HEK293 (cell line): ENCODE measurements at regions not wholly inside any gene's neighbourhood (a gene's known extent, or its start where the extent isn't known, plus 50 kb on each side); places are given as distances from the start of the nearest gene placed in this dataset.

ENCODE experiments used
- CTCF ChIA-PET: fragments of 350-600 bp; formaldehyde crosslinking; extraction: SDS; loops from one replicate; lab custom pipeline; 2021; ENCODE audit warnings: antibody characterized with exemption; lab: Yijun Ruan, JAX
- POLR2A ChIA-PET: fragments of 300-600 bp; formaldehyde crosslinking; extraction: SDS; loops from one replicate; lab custom pipeline; 2020; ENCODE audit warnings: antibody characterized with exemption, inconsistent platforms; lab: Yijun Ruan, JAX
- H3K27ac ChIP-seq: fragments of 200-500 bp; sonication (Bioruptor generic); 2 replicates; pipeline ENCODE4 v1.5.1; 2014; ENCODE audit warnings: low read depth, low read length, control low read depth, inconsistent platforms; ENCODE audit errors: extremely low read depth
- H3K36me3 ChIP-seq, 2 experiments: fragments of 200-500 bp in 1 of 2; sonication (Bioruptor generic) in 1 of 2; 1 replicate in 1 of 2; 2 replicates in 1 of 2; pipeline ENCODE4 v1.5.1; 2014 to 2017; ENCODE audit warnings: inconsistent platforms in 2 of 2, low read length in 2 of 2; ENCODE audit not compliant: control insufficient read depth in 2 of 2, insufficient read depth in 1 of 2
- H3K4me1 ChIP-seq: fragments of 200-500 bp; sonication (Bioruptor generic); 2 replicates; pipeline ENCODE4 v1.5.1; 2014; ENCODE audit warnings: mild to moderate bottlenecking, low read length, inconsistent platforms; ENCODE audit not compliant: control insufficient read depth, insufficient read depth
- H3K4me3 ChIP-seq: 2 replicates; pipeline ENCODE4 v1.5.1; 2011; ENCODE audit warnings: low read depth, mild to moderate bottlenecking, control low read depth, low read length, moderate library complexity
- H3K9me3 ChIP-seq: fragments of 200-500 bp; sonication (Bioruptor generic); 2 replicates; pipeline ENCODE4 v1.5.1; 2014; ENCODE audit warnings: low read depth, low read length, inconsistent platforms; ENCODE audit not compliant: control insufficient read depth, insufficient read depth
- FEZF1 ChIP-seq: fragments of 450-650 bp; formaldehyde crosslinking; IDR thresholded peaks from 2 replicates; pipeline ENCODE4 v1.5.1; 2016; ENCODE audit warnings: missing biosample characterization, missing genetic modification characterization
- GLIS1 ChIP-seq: fragments of 450-650 bp; formaldehyde crosslinking; IDR thresholded peaks from 2 replicates; pipeline ENCODE4 v1.5.1; 2016; ENCODE audit warnings: missing biosample characterization, missing genetic modification characterization
- KLF10 ChIP-seq: fragments of 450-650 bp; IDR thresholded peaks from 2 replicates; pipeline ENCODE4 v1.5.1; 2018; ENCODE audit warnings: missing biosample characterization, mild to moderate bottlenecking, missing genetic modification characterization
- TRIM28 ChIP-seq: IDR thresholded peaks from 2 replicates; pipeline ENCODE4 v1.6.1; 2011; ENCODE audit warnings: low read length, control low read depth, borderline replicate concordance
- ZBTB7A ChIP-seq: fragments of 450-650 bp; formaldehyde crosslinking; IDR thresholded peaks from 2 replicates; pipeline ENCODE4 v1.5.1; 2016; ENCODE audit warnings: low read depth, missing biosample characterization, missing genetic modification characterization
- ZFP37 ChIP-seq: fragments of 450-650 bp; formaldehyde crosslinking; IDR thresholded peaks from 2 replicates; pipeline ENCODE4 v1.5.1; 2016; ENCODE audit warnings: missing biosample characterization, missing genetic modification characterization
- ZNF223 ChIP-seq: fragments of 450-650 bp; formaldehyde crosslinking; IDR thresholded peaks from 2 replicates; pipeline ENCODE4 v1.5.1; 2016; ENCODE audit warnings: missing biosample characterization, missing genetic modification characterization
- ZNF24 ChIP-seq: fragments of 450-650 bp; formaldehyde crosslinking; IDR thresholded peaks from 2 replicates; pipeline ENCODE4 v1.5.1; 2016; ENCODE audit warnings: missing biosample characterization, missing genetic modification characterization
- ZNF391 ChIP-seq: fragments of 450-650 bp; formaldehyde crosslinking; IDR thresholded peaks from 2 replicates; pipeline ENCODE4 v1.5.1; 2016; ENCODE audit warnings: low read depth, missing biosample characterization, missing genetic modification characterization, borderline replicate concordance
- ZNF433 ChIP-seq: fragments of 450-650 bp; formaldehyde crosslinking; IDR thresholded peaks from 2 replicates; pipeline ENCODE4 v1.5.1; 2016; ENCODE audit warnings: missing biosample characterization, missing genetic modification characterization, low read depth
- ZNF48 ChIP-seq: fragments of 450-650 bp; formaldehyde crosslinking; IDR thresholded peaks from 2 replicates; pipeline ENCODE4 v1.5.1; 2016; ENCODE audit warnings: missing biosample characterization, missing genetic modification characterization
- ZNF514 ChIP-seq: fragments of 450-650 bp; formaldehyde crosslinking; IDR thresholded peaks from 2 replicates; pipeline ENCODE4 v1.5.1; 2016; ENCODE audit warnings: missing biosample characterization, missing genetic modification characterization
- ZNF596 ChIP-seq: fragments of 450-650 bp; IDR thresholded peaks from 2 replicates; pipeline ENCODE4 v1.5.0; 2018; ENCODE audit warnings: missing biosample characterization, mild to moderate bottlenecking, missing genetic modification characterization, moderate library complexity
- ZNF626 ChIP-seq: fragments of 450-650 bp; sonication (Bioruptor Pico); formaldehyde crosslinking; IDR thresholded peaks from 2 replicates; pipeline ENCODE4 v1.5.1; 2018; ENCODE audit warnings: missing biosample characterization, missing genetic modification characterization, inconsistent platforms
- ZNF664 ChIP-seq: fragments of 450-650 bp; formaldehyde crosslinking; IDR thresholded peaks from 2 replicates; pipeline ENCODE4 v1.5.1; 2016; ENCODE audit warnings: missing biosample characterization, missing genetic modification characterization
- ZNF777 ChIP-seq: fragments of 450-650 bp; formaldehyde crosslinking; IDR thresholded peaks from 2 replicates; pipeline ENCODE4 v1.5.1; 2017; ENCODE audit warnings: missing biosample characterization, missing genetic modification characterization, borderline replicate concordance
- ZSCAN23 ChIP-seq: fragments of 450-650 bp; formaldehyde crosslinking; IDR thresholded peaks from 2 replicates; pipeline ENCODE4 v1.5.1; 2016; ENCODE audit warnings: missing biosample characterization, missing genetic modification characterization
- TF ChIP-seq, protein P1 (sequence below): fragments of 450-650 bp; formaldehyde crosslinking; IDR thresholded peaks from 2 replicates; pipeline ENCODE4 v1.5.1; 2016; ENCODE audit warnings: missing biosample characterization, missing genetic modification characterization, low read depth
- TF ChIP-seq, protein P2 (sequence below): fragments of 450-650 bp; IDR thresholded peaks from 2 replicates; pipeline ENCODE4 v1.5.1; 2018; ENCODE audit warnings: missing biosample characterization, missing genetic modification characterization
- TF ChIP-seq, protein P3 (sequence below): fragments of 450-650 bp; formaldehyde crosslinking; IDR thresholded peaks from 2 replicates; pipeline ENCODE4 v1.5.1; 2016; ENCODE audit warnings: missing biosample characterization, missing genetic modification characterization
- TF ChIP-seq, protein P4 (sequence below): fragments of 450-650 bp; IDR thresholded peaks from 2 replicates; pipeline ENCODE4 v1.5.1; 2018; ENCODE audit warnings: missing biosample characterization, mild to moderate bottlenecking, missing genetic modification characterization
- TF ChIP-seq, protein P5 (sequence below): fragments of 450-650 bp; formaldehyde crosslinking; conservative IDR thresholded peaks from 2 replicates; pipeline ENCODE4 v1.5.1; 2016; ENCODE audit warnings: low read depth, missing biosample characterization, missing genetic modification characterization

DNA sequence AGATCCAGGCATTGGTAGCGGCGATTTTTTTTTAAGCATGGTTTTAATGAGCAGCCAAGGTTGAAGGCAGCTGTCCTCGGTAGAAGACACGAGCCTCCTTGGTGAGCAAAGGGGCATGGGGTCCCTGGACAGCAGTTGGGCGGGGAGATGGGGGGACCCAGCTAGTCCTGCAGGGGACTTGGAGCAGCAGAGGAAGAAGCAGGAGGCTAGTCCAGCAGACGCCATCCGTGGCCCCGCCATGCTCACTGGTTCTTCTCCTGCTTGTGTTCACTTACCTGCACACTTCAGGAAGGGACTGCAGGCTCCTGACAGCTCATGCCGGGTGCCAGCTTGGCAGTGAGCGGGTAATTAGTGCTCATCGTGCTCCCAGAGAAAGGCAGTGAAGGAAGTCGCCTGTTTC lies 130.2 kb upstream of the CDH5 start:
- TF ChIP-seq ZNF433 (no peak), ZBTB7A (tag by site-specific recombination) (no peak), ZNF664 (tag by site-specific recombination) (no peak), ZNF223 (tag by site-specific recombination) (no peak), ZNF514 (tag by site-specific recombination) (no peak), TRIM28 (no peak), ZSCAN23 (no peak), ZFP37 (tag by site-specific recombination) (no peak), ZNF24 (tag by site-specific recombination) (no peak), ZNF391 (tag by site-specific recombination) (no peak), GLIS1 (tag by site-specific recombination) (no peak), ZNF777 (tag by site-specific recombination) (no peak)
- TF ChIP-seq, protein P1, sequence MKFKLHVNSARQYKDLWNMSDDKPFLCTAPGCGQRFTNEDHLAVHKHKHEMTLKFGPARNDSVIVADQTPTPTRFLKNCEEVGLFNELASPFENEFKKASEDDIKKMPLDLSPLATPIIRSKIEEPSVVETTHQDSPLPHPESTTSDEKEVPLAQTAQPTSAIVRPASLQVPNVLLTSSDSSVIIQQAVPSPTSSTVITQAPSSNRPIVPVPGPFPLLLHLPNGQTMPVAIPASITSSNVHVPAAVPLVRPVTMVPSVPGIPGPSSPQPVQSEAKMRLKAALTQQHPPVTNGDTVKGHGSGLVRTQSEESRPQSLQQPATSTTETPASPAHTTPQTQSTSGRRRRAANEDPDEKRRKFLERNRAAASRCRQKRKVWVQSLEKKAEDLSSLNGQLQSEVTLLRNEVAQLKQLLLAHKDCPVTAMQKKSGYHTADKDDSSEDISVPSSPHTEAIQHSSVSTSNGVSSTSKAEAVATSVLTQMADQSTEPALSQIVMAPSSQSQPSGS (tag by site-specific recombination): no peak
- no peaks in the 10 kb centered on the region for H3K4me1 ChIP-seq
- H3K36me3 ChIP-seq: no peaks in the 10 kb centered on the region
- ChIA-PET POLR2A (no interaction called here), CTCF (no interaction called here)
- no peak overlapping the region for H3K27ac ChIP-seq
- H3K9me3 ChIP-seq: no peaks in the 10 kb centered on the region
- H3K4me3 ChIP-seq: no peak overlapping the region

DNA sequence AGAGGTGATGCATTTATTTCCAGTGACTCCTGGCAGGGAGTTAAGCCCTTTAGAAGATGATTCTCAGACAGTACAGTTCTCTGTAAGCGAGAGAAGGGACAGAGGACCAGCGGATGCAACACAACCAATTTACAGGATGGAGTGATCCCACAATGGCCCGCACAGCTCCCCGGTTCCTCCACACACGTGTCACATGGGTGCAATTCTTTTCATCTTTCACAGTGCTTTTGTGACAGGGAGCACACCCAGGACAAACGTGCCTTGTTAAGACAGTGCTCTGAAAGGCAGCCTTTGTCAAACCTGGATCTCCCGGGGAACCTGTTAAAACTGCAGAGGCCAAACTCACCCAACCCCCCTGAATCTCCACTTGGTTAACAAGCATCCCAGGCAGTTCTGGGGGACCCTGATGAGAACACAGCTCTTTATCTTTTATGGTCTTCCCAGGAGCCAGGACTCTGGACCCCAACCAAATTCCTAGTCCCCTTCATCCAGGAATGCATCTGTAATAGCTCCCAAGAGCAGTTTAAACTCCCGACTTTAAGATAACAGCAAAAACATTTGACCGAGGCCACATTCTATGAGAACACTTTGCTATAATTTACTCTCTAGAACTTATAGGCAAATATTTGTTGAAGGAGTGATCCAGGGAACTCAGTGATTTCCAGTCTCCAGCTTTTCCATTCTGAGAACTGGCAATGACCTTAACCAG lies 134.9 kb upstream of the CDH5 start:
- Histone ChIP-seq H3K4me3 (no peak overlapping the region), H3K36me3 (no peaks in the 10 kb centered on the region), H3K27ac (no peak overlapping the region), H3K4me1 (peaks cover 6% of the 10 kb centered on the region), H3K9me3 (no peaks in the 10 kb centered on the region)
- CTCF ChIA-PET: interaction anchor here (0.6 kb wide), 1 partner anchor 351 kb away, joined by 4 read pairs; no protein-coding TSS in a partner anchor
- POLR2A ChIA-PET: no interaction called here
- TF ChIP-seq, protein P2, sequence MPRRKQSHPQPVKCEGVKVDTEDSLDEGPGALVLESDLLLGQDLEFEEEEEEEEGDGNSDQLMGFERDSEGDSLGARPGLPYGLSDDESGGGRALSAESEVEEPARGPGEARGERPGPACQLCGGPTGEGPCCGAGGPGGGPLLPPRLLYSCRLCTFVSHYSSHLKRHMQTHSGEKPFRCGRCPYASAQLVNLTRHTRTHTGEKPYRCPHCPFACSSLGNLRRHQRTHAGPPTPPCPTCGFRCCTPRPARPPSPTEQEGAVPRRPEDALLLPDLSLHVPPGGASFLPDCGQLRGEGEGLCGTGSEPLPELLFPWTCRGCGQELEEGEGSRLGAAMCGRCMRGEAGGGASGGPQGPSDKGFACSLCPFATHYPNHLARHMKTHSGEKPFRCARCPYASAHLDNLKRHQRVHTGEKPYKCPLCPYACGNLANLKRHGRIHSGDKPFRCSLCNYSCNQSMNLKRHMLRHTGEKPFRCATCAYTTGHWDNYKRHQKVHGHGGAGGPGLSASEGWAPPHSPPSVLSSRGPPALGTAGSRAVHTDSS (tag by site-specific recombination): no peak
- TF ChIP-seq KLF10 (tag by site-specific recombination): no peak
- TF ChIP-seq ZNF48: no peak
- TF ChIP-seq ZNF626: no peak
- TF ChIP-seq, protein P3, sequence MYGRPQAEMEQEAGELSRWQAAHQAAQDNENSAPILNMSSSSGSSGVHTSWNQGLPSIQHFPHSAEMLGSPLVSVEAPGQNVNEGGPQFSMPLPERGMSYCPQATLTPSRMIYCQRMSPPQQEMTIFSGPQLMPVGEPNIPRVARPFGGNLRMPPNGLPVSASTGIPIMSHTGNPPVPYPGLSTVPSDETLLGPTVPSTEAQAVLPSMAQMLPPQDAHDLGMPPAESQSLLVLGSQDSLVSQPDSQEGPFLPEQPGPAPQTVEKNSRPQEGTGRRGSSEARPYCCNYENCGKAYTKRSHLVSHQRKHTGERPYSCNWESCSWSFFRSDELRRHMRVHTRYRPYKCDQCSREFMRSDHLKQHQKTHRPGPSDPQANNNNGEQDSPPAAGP: no peak
- TF ChIP-seq ZNF596 (tag by site-specific recombination): no peak
- TF ChIP-seq, protein P4, sequence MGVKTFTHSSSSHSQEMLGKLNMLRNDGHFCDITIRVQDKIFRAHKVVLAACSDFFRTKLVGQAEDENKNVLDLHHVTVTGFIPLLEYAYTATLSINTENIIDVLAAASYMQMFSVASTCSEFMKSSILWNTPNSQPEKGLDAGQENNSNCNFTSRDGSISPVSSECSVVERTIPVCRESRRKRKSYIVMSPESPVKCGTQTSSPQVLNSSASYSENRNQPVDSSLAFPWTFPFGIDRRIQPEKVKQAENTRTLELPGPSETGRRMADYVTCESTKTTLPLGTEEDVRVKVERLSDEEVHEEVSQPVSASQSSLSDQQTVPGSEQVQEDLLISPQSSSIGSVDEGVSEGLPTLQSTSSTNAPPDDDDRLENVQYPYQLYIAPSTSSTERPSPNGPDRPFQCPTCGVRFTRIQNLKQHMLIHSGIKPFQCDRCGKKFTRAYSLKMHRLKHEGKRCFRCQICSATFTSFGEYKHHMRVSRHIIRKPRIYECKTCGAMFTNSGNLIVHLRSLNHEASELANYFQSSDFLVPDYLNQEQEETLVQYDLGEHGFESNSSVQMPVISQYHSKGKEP: no peak
- TF ChIP-seq FEZF1 (tag by site-specific recombination): no peak
- TF ChIP-seq, protein P5, sequence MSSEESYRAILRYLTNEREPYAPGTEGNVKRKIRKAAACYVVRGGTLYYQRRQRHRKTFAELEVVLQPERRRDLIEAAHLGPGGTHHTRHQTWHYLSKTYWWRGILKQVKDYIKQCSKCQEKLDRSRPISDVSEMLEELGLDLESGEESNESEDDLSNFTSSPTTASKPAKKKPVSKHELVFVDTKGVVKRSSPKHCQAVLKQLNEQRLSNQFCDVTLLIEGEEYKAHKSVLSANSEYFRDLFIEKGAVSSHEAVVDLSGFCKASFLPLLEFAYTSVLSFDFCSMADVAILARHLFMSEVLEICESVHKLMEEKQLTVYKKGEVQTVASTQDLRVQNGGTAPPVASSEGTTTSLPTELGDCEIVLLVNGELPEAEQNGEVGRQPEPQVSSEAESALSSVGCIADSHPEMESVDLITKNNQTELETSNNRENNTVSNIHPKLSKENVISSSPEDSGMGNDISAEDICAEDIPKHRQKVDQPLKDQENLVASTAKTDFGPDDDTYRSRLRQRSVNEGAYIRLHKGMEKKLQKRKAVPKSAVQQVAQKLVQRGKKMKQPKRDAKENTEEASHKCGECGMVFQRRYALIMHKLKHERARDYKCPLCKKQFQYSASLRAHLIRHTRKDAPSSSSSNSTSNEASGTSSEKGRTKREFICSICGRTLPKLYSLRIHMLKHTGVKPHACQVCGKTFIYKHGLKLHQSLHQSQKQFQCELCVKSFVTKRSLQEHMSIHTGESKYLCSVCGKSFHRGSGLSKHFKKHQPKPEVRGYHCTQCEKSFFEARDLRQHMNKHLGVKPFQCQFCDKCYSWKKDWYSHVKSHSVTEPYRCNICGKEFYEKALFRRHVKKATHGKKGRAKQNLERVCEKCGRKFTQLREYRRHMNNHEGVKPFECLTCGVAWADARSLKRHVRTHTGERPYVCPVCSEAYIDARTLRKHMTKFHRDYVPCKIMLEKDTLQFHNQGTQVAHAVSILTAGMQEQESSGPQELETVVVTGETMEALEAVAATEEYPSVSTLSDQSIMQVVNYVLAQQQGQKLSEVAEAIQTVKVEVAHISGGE (tag by site-specific recombination): no peak
